AG08395 (cell line): ENCODE measurements at regions not wholly inside any gene's neighbourhood (a gene's known extent, or its start where the extent isn't known, plus 50 kb on each side); places are given as distances from the start of the nearest gene placed in this dataset.
"Not testable (repeated sequence)": the region's sequence is repeated elsewhere in the genome, so short reads cannot be mapped to it uniquely, and the experiment has no call there.

Source experiments
- DNase-seq: peaks from one replicate; pipeline ENCODE4 v3.0.0; 2012; ENCODE audit warnings: mixed read lengths, low spot score

DNA sequence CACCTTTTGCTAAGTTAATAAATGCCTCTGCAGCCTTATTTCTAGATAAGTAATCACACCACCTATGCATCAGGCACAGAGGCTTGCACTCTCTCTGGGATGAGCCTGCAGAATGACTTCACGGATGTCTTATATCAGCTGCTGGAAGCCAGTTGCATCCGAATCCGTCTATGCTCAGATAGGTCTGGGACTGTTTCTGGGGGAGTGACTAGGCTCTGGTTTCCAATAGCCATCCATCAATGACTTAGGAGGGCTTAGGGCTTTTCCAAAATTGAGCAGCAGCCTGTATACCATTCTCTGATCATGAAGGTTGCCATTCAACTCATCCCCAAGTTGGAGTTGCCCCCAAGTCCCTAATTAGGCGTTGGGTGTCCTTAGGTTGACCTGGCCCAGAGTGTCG is 113.3 kb upstream of the ERCC4 start:
- no peak for DNase-seq

DNA sequence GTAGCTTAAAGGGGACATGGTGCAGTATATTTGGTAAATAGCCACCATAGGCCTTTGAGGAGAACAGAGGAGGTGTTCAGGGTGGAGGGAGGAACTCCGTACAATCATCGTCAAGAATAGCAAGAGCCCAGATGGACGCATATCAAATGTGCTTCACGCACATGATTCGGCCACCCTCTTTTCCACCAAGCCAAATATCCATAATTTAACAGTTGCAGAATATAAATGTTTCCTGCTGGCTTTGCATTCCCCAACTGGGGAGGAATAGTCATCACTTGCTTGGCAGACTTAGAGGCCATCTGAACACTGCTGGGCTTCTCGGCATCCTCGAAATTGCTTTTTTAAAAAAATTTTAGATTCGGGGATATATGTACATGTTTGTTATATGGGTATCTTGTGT is 111.9 kb upstream of the ERCC4 start:
- no peak for DNase-seq

DNA sequence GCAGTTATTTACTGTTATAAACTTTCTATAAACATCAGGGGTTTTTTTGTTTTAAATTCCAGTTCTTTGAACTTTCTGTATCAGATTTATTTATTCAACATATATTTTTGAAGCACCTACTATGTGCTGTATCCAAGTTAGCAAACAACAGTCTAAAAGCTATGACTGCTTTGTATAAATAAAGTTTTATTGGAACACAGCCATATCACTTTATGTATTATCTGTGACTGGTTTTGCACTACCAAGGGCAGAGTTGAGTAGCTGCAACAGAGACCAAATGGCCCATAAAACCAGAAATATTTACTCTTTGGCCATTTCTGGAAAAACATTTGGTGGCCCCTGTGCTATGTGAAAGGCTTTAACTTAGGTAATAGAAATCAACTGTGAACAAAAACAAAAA is 110.2 kb upstream of the ERCC4 start:
- DNase-seq, result no peak

DNA sequence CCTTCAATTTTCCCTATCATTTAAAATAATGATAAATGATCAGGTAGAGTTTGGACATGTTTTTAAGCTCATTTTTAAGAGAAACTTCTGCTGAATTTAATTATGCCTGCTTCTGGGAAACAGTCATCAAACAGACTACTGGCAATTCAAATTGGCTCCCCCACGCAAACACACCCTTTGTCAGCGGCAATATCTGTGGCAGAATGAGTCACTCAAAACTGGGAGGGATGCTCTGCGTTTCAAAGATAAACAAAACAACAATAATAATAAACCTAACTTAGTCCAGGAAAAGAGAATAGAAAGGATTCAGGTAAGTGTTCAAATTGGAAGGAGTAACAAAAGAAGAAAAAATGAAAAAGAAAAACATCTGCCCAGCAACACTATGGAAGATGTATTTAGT is 108.1 kb upstream of the ERCC4 start:
- no peak for DNase-seq

DNA sequence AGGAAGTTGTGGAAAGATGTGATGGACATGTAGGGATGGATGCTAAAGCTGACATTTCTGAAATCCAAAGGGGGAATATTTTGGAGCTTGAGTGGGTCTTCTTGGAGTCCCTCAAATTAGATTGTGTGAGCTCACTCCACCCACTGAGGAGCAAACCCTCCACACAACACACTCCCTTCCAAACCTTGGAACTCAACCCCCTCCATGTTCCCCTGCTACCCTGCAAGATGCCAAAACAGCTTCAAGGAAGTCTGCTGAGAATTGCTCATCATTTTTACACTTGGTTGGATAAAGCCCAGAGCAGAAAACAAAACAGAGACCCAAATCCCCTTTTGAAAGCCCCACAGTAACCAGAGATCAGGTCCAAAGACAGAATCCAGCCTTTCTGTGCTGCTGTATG is 103.3 kb upstream of the ERCC4 start:
- DNase-seq, result no peak

DNA sequence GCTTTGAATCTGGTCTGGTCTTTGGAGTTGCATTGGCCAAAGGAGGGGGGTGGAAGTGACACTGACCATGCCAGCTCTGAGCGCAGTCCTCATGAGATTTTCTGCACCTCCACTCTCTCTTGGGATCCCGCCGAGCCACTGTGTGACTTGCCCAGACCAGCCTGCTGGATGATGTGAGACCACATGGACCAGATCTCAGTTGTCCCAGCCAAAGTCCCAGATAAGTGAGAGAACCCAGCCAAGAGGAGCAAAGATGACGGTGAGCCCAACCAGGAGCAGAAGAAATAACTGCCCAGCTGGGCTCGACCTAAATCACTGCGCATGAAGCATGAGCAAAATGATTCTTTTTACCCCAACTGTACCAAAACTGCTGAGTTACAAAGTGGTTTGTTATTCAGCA is 96.5 kb upstream of the ERCC4 start:
- DNase-seq, result no peak

DNA sequence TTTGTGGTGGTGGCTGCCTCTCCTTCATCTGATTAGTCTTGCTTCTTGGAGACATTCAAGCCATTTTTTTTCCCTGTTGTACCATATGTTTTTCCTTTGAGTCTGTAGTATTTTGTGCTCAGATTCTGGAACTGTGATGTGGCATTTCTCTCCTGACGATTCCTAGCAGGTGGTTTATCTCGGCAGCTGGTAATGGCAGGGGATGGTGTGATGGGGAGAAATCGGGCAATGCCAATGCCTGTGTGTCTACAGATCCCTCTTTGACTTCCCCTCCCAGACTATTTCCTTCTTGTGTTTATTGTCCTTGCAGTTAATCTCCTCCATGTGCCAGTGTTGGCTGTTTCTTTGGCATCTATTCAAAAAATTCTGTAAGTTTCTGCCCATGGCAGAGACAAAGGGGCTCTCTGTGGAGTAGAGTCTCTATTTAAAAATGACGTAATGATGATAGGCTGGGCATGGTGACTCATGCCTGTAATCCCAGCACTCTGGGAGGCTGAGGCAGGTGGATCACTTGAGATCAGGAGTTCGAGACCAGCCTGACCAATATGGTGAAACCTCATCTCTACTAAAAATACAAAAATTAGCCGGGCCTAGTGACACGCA is 90.2 kb upstream of the ERCC4 start:
- DNase-seq, result no peak

DNA sequence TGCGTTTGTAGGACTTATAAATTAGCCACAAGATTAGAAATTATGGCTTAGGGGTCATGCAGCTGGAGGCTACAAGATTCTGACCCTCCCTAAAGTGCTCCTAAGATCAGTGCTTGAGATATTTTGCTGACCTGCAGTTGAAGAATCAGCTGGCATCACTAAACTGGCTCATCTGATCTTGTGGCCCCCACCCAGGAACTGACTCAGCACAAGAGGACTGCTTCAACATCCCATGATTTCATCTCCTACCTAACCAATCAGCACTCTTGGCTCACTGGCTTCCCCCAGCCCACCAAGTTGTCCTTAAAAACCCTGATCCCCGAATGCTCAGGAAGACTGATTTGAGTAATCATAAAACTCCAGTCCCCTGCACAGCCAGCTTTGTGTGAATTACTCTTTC is 86.4 kb upstream of the ERCC4 start:
- DNase-seq, result no peak

DNA sequence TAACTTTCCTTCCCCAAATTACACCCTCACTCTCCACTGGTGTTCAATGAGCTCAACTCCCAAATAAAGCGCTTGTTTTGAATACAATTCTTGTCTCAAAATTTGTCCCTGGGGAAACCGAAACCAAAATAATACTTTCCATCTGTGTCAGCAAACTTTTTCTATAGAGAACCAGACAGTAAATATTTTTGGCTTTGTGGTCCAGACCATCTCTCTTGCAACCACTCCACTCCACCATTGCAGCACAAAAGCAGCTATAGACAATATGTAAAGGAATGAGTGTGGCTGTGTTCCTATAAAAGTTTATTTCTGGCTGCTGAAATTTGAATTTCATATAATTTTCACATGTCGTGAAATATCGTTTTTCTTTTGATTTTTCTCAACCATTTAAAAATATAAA is 84.6 kb upstream of the ERCC4 start:
- no peak for DNase-seq

DNA sequence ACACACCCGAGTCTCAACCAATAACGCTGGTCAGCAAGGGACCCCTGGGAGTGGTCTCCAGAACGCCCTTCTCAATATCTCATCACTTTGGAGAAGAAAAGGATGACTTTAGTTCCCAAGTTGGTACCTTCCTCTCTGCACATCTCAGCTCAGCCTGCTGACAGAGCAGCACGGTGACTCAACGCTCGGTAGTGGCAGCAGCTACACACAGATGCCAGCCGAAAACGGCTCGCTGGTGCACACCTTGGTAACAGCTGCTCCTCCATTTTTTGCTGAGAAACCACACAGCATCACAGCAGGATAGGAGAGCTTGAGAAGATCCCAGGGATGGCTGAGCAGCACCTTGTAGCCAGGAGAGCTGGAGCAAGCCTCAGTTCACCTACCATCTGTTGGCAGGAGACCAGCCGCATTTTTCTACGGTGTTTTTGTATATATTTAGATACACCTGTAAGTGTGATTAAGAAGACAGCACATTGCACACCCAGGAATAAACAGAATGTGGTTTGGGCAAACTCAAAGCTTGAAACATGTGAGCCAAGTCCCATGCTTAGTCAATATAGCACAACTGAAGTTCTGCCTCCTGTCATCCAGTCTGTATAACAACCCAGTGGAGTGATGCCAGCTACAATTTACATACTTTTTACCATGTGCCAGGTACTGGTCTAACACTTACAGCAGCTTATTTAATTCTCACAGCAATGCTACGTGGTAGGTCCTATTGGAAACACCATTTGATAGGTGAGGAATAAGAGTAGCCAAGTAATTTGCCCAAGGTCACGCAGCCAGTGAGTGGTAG is 83.8 kb upstream of the ERCC4 start:
- DNase-seq, result no peak

DNA sequence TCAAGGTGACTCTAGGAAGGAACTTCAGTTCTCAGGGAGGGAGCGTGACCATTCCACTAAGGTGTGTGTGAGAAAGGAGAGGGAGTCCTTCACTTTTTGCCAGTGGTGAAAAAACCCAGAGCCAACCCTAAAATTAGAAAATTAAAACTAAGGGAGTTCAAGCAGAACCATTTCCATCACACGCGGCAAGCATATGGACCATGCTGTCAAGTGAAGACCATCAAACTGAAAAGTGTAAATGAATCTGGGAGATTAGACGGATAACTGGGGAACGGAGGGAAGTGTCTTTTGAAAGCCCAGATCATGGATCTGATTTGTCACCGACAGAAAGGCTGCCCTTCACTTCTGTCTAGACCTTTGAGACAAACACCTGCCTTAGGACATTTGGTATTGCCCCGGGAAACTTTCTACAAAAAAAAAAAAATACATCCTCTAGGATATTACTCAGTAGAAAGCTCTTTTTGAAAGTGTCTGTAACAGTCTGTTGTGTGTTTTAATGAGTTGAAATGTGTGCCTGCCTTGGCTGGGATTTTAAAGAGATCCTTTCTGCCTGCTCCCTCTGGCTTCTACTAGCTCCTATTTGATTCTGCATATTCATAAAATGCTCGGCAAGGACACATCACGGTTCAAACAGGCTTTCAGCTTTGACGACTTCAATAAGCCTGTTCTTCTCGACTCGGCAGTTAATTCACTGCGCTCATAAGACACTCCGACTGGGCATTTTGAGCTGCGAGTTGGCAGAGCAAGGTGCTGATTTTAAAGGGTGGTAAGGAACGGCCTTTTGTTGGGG is 81.4 kb upstream of the ERCC4 start:
- no peak for DNase-seq

DNA sequence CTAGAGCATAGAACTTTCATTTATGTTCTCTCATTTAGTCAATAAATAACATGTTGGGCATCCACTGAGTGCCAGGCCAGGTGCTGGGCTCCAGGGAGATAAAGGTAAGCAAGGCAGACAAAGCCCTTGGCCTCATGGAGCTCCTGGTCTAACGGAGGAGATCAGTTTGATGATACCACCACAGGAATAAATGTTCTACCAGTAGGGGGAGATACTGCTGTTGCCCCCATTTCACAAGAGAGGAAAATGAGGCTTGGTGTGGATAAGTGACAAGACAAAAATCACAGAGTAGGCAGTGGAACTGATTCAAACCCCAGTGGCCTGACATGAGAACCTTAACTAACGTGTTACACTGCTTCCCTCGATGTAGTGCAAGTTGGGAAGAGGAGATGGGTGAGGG is 80.4 kb upstream of the ERCC4 start:
- no peak for DNase-seq

DNA sequence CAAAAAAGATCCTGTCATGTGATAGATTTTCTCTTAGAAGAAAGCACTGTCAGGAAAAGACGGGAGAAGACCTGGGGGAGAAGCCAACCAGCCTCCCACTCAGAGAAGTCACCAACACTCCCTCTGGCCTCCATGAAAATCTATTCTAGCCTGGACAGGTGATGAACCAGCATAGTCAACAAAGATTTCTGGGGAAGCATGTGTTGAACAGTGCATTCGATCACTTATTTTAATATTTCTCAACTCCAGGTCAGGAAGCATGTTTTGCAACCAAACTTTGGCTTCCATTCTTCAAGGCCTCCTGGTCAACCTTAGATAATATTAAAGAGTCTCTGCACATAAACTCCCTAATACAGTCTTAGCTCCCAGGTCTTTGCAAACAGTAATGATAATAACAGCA is 74.7 kb upstream of the ERCC4 start:
- no peak for DNase-seq

DNA sequence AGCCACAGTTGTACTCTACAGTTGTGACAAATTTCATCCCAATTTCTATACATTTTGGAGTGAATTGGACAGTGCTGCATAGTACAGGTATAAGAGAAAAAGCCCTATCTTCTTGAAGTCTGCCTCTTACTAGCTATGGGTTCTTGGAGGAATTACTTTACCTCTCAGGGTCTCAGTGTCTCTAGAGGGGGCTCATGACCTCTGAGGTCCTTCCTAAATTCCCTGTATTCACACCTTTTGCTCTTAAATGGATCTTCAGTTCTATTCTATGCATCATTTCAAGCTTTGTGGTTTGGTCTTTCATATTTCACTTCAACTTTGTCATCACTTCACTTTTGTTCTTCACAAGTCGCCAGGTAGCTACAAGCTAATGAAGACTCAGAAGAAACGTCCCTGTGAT is 71.2 kb upstream of the ERCC4 start:
- DNase-seq, result no peak

DNA sequence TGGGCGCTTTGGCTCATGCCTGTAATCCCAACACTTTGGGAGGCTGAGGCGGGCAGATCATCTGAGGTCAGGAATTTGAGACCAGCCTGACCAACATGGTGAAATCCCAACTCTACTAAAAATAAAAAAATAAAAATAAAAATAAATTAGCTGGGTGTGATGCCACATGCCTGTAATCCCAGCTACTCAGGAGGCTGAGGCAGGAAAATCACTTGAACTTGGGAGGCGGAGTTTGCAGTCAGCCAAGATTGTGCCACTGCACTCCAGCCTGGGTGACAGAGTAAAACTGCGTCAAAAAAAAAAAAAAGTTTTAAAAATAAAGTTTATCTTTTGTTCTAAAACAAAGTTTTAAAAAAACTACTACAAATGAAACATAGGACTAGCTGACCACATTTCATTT is 69.8 kb upstream of the ERCC4 start:
- not testable (repeated sequence) for DNase-seq

DNA sequence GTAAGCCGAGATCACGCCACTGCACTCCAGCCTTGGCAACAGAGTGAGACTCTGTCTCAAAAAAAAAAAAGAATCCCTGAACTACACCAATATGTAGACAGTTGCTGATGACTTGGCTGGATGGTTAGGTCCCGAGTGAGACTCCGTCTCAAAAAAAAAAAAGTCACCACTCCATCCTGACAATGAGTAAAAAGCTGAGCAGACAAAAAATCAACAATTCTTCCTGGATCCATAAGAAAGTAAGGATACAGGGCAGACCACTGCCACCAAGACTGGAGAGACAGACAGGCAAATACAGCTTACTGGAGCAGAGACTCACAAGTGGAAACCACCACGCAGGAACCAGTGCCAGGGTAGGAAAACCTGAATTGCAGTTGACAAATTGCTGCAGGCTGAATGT is 67.1 kb upstream of the ERCC4 start:
- no peak for DNase-seq

DNA sequence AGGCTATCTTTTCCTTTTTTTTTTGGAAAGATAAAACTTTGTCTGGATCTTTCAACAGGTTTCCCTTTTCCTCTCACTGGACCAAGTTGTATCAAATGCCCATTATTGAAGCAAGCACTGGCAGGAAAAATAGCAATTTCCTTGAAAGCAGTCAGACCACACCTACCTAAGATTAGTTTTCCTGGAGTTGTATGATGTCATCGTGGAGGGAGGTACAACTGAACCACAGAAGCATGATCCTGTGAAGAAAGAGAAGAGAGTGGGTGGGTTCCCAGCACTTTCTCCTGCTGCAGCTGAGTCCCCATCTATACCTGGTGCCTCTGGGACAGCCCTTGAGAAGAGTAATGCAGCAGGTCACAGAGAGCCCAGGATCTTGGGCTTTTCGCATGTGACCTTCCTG is 63.6 kb upstream of the ERCC4 start:
- DNase-seq, result no peak

DNA sequence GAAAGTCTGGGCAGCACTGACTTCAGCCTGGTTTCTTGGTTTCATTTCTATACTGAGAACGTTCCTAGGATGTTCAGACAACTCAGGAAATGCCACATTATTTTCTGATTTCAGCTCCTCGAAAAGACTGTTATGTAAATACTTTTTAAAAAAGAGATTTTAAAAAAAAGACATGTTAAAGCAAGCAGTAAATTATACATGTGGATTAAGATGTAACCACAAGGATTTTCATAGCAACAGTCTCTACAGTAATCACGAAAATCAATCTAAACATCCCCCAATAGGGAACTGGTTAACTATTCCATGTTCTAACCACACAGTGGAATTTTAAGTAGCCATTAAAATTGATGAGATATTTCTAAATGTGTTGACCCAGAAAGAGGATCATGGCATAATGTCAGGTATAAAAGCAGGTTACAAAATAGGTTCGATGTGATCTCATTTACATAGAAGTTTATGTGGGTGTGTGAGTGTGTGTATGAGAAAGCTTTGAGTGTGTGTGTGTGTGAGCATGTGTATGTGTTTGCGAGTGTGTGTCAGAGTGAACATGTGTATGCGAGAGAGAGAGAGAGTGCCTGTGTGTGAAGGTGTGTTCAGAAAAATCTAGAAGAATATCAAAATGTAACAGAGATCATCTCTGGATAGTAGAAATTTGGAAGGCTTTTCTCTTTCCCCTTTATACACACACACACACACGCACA is 63.0 kb upstream of the ERCC4 start:
- DNase-seq, result no peak

DNA sequence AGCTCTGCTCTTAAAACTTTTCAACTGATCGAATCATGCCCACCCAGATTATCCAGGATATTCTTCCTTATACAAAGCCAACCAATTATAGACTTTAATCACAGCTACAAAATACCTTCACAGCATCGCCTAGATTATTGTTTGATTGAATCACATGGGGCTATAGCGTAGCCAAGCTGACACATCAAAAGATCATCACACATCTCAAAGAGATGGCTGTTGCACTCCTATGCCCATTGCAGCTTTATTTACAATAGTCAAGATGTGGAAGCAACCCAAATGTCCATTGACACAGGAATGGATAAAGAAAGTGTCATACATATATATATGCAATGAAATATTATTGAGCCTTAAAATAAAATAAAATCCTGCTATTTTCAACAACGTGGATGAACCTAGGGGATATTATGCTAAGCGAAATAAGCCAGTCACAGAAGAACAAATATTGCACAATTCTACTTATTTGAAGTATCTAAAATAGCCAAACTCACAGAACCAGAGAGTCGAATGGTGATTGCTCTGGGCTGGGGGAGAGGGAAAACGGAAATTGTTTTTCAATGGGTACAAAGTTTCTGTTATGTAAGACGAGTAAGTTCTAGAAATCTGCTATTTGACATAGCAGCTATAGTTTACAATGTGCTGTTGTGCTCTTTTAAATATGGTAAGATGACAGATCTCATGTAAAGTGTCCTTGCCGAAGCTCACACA is 60.9 kb upstream of the ERCC4 start:
- no peak for DNase-seq

DNA sequence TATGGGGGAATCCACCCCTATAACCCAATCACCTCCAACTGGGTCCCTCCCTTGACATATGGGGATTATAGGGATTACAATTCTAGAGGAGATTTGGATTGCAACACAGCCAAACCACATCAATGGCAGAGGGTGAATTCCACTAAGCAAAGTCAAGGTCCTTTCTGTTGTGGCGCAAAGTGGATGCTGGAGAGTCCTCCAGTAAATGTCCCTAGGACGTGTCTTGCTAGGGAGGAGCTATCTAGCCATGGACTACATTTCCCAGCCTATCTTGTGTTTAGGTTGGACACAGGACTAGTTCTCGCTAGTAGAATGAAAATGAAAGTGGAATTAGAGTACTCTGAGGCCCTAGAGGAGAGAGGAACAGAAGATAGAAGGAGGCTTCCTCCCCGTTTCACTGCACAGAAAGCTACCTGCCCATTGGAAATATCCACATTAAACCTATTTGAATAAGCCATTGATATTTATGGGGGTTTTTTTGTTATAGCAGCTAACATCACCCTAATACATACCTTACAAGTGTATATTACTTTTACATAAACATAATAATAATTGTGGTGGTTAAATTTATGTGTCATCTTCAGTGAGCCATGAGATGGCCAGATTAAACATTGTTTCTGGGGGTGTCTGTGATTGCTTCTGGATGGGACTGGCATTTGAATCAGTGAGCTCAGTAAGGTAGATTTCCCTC is 56.7 kb upstream of the ERCC4 start:
- DNase-seq, result no peak

DNA sequence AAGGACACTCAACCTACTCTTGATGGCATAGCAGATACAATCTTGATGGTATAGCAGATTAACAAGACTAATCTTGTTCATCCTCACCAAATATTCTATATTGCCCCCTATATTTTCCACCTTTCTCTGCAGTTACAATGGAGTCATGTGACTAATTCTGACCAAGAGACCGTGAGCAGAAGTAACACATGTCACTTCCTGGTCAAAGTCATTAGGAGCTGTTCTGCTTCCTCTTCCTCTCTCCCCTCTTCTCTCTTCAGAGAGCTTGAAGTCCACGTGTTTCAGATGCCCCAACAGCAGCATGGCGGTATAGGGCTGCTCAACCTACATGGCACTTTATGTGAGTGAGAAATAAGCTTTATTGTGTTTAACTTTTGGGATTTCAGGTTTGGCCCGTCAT is 55.3 kb upstream of the ERCC4 start:
- no peak for DNase-seq
